IMR-90 (cell line): ENCODE measurements at regions not wholly inside any gene's neighbourhood (a gene's known extent, or its start where the extent isn't known, plus 50 kb on each side); places are given as distances from the start of the nearest gene placed in this dataset.

Experiments used
- ATAC-seq: fragments of 200-7000 bp; cut with Tn5 transposase; 2 replicates; pipeline ENCODE4 v1.9.1; 2020; ENCODE audit warnings: low read depth, mild to moderate bottlenecking, moderate library complexity
- BruUV-seq: library from RNA; stranded (reverse); fragments of 400-500 nt; replicated peaks from 2 replicates; lab custom pipeline; 2021; lab: Mats Ljungman, UMichigan
- CTCF ChIA-PET: fragments of 300-600 bp; formaldehyde crosslinking; extraction: SDS; loops from one replicate; lab custom pipeline; 2021; ENCODE audit warnings: antibody characterized with exemption; lab: Yijun Ruan, JAX
- POLR2A ChIA-PET: fragments of 300-600 bp; sonication (Branson Sonifier 250); formaldehyde crosslinking; loops from one replicate; lab custom pipeline; 2022; ENCODE audit warnings: antibody characterized with exemption; ENCODE audit not compliant: unreplicated experiment; lab: Charles Lee
- DNase-seq: peaks from one replicate; pipeline ENCODE4 v3.0.0; 2013
- H2AFZ ChIP-seq: replicated peaks from 2 replicates; pipeline ENCODE3; 2013; ENCODE audit warnings: low read length, mild to moderate bottlenecking; ENCODE audit not compliant: poor library complexity
- H2AK5ac ChIP-seq: 2 replicates; pipeline ENCODE4 v1.6.1; 2013; ENCODE audit warnings: low read depth, low read length, inconsistent platforms
- H2AK9ac ChIP-seq: replicated peaks from 2 replicates; pipeline ENCODE3; 2013; ENCODE audit warnings: mild to moderate bottlenecking, low read depth, low read length, moderate library complexity; ENCODE audit not compliant: poor library complexity
- H2BK120ac ChIP-seq: 2 replicates; pipeline ENCODE4 v1.6.1; 2013; ENCODE audit warnings: low read depth, low read length, inconsistent platforms
- H2BK15ac ChIP-seq: 3 replicates; pipeline ENCODE4 v1.6.1; 2013; ENCODE audit warnings: low read depth, low read length, inconsistent platforms
- H2BK20ac ChIP-seq: 2 replicates; pipeline ENCODE4 v1.6.1; 2013; ENCODE audit warnings: low read depth, mild to moderate bottlenecking, inconsistent platforms, low read length, moderate library complexity
- H2BK5ac ChIP-seq: 2 replicates; pipeline ENCODE4 v1.6.1; 2013; ENCODE audit warnings: mild to moderate bottlenecking, low read depth, low read length, inconsistent platforms; ENCODE audit not compliant: poor library complexity, severe bottlenecking
- H3K14ac ChIP-seq: replicated peaks from 2 replicates; pipeline ENCODE4 v1.6.1; 2013; ENCODE audit warnings: low read depth, low read length, inconsistent platforms
- H3K18ac ChIP-seq: 2 replicates; pipeline ENCODE4 v1.6.1; 2013; ENCODE audit warnings: low read depth, low read length, control low read depth
- H3K23ac ChIP-seq: 2 replicates; pipeline ENCODE4 v1.6.1; 2013; ENCODE audit warnings: low read depth, low read length, inconsistent platforms
- H3K27ac ChIP-seq: 2 replicates; pipeline ENCODE4 v1.5.1; 2013; ENCODE audit warnings: mild to moderate bottlenecking, control low read depth, low read length; ENCODE audit not compliant: insufficient read depth
- H3K27me3 ChIP-seq: 2 replicates; pipeline ENCODE4 v1.6.1; 2013; ENCODE audit warnings: low read length; ENCODE audit not compliant: control insufficient read depth, insufficient read depth
- H3K36me3 ChIP-seq: 2 replicates; pipeline ENCODE4 v1.6.1; 2013; ENCODE audit warnings: low read length, mixed read lengths; ENCODE audit not compliant: control insufficient read depth, insufficient read depth
- H3K4ac ChIP-seq: 2 replicates; pipeline ENCODE4 v1.6.1; 2013; ENCODE audit warnings: low read depth, low read length, inconsistent platforms
- H3K4me1 ChIP-seq: 2 replicates; pipeline ENCODE4 v1.6.1; 2013; ENCODE audit warnings: low read length, mixed read lengths; ENCODE audit not compliant: control insufficient read depth, insufficient read depth
- H3K4me2 ChIP-seq: 2 replicates; pipeline ENCODE4 v1.6.1; 2013; ENCODE audit warnings: low read depth, mild to moderate bottlenecking, control low read depth, low read length, moderate library complexity
- H3K4me3 ChIP-seq: 2 replicates; pipeline ENCODE4 v1.5.1; 2013; ENCODE audit warnings: low read depth, mild to moderate bottlenecking, control low read depth, low read length, moderate library complexity; ENCODE audit not compliant: insufficient read depth
- H3K56ac ChIP-seq: 2 replicates; pipeline ENCODE4 v1.6.1; 2013; ENCODE audit warnings: low read length, inconsistent platforms; ENCODE audit not compliant: insufficient read depth; ENCODE audit errors: extremely low read depth
- H3K79me1 ChIP-seq, 2 experiments: 2 replicates each; pipeline ENCODE4 v1.6.1; 2013; ENCODE audit warnings: low read length in 2 of 2, inconsistent platforms in 1 of 2, low read depth in 1 of 2
- H3K9ac ChIP-seq: 2 replicates; pipeline ENCODE4 v1.6.1; 2013; ENCODE audit warnings: low read depth, low read length, control low read depth
- H3K9me1 ChIP-seq: 2 replicates; pipeline ENCODE4 v1.6.1; 2013; ENCODE audit warnings: low read length, inconsistent platforms; ENCODE audit not compliant: insufficient read depth
- H3K9me3 ChIP-seq: 2 replicates; pipeline ENCODE4 v1.6.1; 2013; ENCODE audit warnings: low read length; ENCODE audit not compliant: control insufficient read depth, insufficient read depth
- H4K20me1 ChIP-seq: 2 replicates; pipeline ENCODE4 v1.6.1; 2013; ENCODE audit warnings: low read length, inconsistent platforms; ENCODE audit not compliant: insufficient read depth
- H4K5ac ChIP-seq: 2 replicates; pipeline ENCODE4 v1.6.1; 2013; ENCODE audit warnings: mild to moderate bottlenecking, low read depth, low read length, control low read depth
- H4K8ac ChIP-seq, 2 experiments: 2 replicates each; pipeline ENCODE4 v1.6.1; 2013; ENCODE audit warnings: low read depth in 2 of 2, low read length in 2 of 2, control low read depth in 1 of 2, inconsistent platforms in 1 of 2
- H4K91ac ChIP-seq: 2 replicates; pipeline ENCODE4 v1.6.1; 2013; ENCODE audit warnings: low read depth, low read length, inconsistent platforms; ENCODE audit not compliant: insufficient read depth
- ELK1 ChIP-seq: fragments of 150-350 bp; IDR thresholded peaks from 2 replicates; pipeline ENCODE4 v1.6.1; 2016; ENCODE audit warnings: low read depth, mild to moderate bottlenecking, low read length, moderate library complexity, borderline replicate concordance
- MAFK ChIP-seq: IDR thresholded peaks from 2 replicates; pipeline ENCODE4 v1.6.1; 2012; ENCODE audit warnings: low read depth, low read length, improper control_type of control experiment
- MXI1 ChIP-seq: IDR thresholded peaks from 2 replicates; pipeline ENCODE4 v1.6.1; 2012; ENCODE audit warnings: low read depth, mild to moderate bottlenecking, low read length, moderate library complexity, borderline replicate concordance
- SMC3 ChIP-seq: fragments of 150-350 bp; IDR thresholded peaks from 2 replicates; pipeline ENCODE4 v1.6.1; 2016; ENCODE audit warnings: low read depth, mild to moderate bottlenecking, antibody characterized with exemption, low read length, moderate library complexity
- WGBS, 2 experiments: methylation state at CpG; one replicate each; pipeline versions ENCODE4 v1.1.5 to v1.1.7; 2013; ENCODE audit warnings: missing lambda C conversion rate in 2 of 2; ENCODE audit not compliant: insufficient read length in 1 of 2; ENCODE audit errors: extremely low coverage in 2 of 2; 5-methylcytosine and 5-hydroxymethylcytosine counted together
- dilution Hi-C: fragments of 300-500 bp; cut with HindIII; formaldehyde crosslinking; loops from one replicate; pipeline ENCODE4 v1.14.3; 2018; ENCODE audit warnings: low sequenced_read_pairs; ENCODE audit not compliant: unreplicated experiment
- in situ Hi-C: fragments of 300-500 bp; cut with MboI; formaldehyde crosslinking; loops from 3 replicates; pipeline ENCODE4 v1.14.3; 2019; ENCODE audit warnings: low sequenced_read_pairs, inconsistent platforms, mixed read lengths
- intact Hi-C: fragments of 100-400 bp; cut with micrococcal nuclease; formaldehyde crosslinking; loops from 2 replicates; pipeline ENCODE4 v1.10.0; 2022

- H2AK9ac ChIP-seq, result no peak overlapping the region
- no peak overlapping the region for H2BK5ac ChIP-seq
- in situ Hi-C loops, result no loop called here
- H2BK120ac ChIP-seq, result no peak overlapping the region
- H3K79me1 ChIP-seq, result no peaks in the 10 kb centered on the region
- H3K36me3 ChIP-seq, result no peaks in the 10 kb centered on the region
- H4K5ac ChIP-seq, result no peak overlapping the region
- no peak overlapping the region for H3K23ac ChIP-seq
- intact Hi-C loops, result no loop called here
- no peak overlapping the region for H3K4ac ChIP-seq
- ChIA-PET CTCF (no interaction called here), POLR2A (no interaction called here)
- no peak overlapping the region for H3K18ac ChIP-seq
- no peak overlapping the region for H2AFZ ChIP-seq
- H4K91ac ChIP-seq, result no peak overlapping the region
- no peaks in the 10 kb centered on the region for H3K27me3 ChIP-seq
- no peak overlapping the region for H2BK20ac ChIP-seq
- no peak overlapping the region for H3K27ac ChIP-seq
- H2BK15ac ChIP-seq, result no peak overlapping the region
- peaks cover 14% of the 10 kb centered on the region; the same call in 1 of the 2 replicates for H3K9me3 ChIP-seq
- TF ChIP-seq MAFK (peak; percentile 75), SMC3 (no peak), ELK1 (no peak), MXI1 (no peak)
- DNase-seq (no peak), ATAC-seq (no peak)
- no peak overlapping the region for H3K4me2 ChIP-seq
- H3K9ac ChIP-seq, result no peak overlapping the region
- no peaks in the 10 kb centered on the region for H3K9me1 ChIP-seq
- H4K8ac ChIP-seq, result no peak overlapping the region
- H3K14ac ChIP-seq, result no peak overlapping the region
- dilution Hi-C loops, result no loop called here
- no TSS peak for BruUV-seq
- H3K4me1 ChIP-seq, result no peaks in the 10 kb centered on the region
- no CpG with 5 or more reads among the region's 2 CpGs for WGBS, 2 experiments
- H3K56ac ChIP-seq, result no peak overlapping the region
- H2AK5ac ChIP-seq, result no peak overlapping the region
- no peaks in the 10 kb centered on the region for H4K20me1 ChIP-seq
- H3K4me3 ChIP-seq, result no peak overlapping the region
Observed at GRCh38 chr20:12395760-12396159, 478.1 kb downstream of the BTBD3 start.
